ENCODE measurements at regions not wholly inside any gene's neighbourhood (a gene's known extent, or its start where the extent isn't known, plus 50 kb on each side); places are given as distances from the start of the nearest gene placed in this dataset.

GRCh38 chr5:144983101-144983500 lies 812.4 kb downstream of the KCTD16 start:
- DNase-seq (ENCODE audit: low read depth): no peak

DNA sequence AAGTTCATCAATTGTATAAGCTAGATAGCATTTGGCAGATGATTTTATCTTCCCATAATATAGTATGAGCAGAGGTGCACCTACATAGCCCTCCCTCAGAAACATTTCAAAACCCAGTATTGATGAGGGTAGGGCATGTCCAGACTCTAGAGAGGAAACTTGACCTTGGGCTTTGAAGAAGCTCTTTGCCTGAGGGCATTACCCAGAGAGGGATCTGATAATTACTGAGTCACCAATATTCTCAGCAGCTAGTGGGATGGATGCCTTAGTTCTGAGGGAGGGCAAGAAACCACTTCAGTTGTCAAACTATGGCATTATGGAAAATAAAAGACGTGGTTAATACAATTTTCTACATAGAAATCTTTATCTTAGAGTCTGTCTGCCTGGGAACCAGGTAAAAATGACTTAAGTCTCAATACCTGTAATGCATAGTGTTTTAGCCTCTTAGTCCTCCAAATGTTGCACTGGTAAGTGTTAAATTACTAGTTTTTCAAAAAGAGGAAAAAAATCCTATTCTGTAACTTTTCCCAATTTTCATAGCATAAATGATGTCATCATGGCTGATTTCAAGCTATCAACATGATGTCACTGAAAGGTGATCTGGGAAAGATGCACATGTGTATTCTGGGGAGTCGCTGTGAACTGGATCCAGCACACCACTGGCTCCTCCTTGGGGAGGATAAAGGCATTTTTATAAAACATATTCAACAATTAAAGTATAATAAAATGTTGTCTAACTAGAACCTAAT lies 809.0 kb downstream of the KCTD16 start:
- no peak for DNase-seq (ENCODE audit: low read depth)

DNA sequence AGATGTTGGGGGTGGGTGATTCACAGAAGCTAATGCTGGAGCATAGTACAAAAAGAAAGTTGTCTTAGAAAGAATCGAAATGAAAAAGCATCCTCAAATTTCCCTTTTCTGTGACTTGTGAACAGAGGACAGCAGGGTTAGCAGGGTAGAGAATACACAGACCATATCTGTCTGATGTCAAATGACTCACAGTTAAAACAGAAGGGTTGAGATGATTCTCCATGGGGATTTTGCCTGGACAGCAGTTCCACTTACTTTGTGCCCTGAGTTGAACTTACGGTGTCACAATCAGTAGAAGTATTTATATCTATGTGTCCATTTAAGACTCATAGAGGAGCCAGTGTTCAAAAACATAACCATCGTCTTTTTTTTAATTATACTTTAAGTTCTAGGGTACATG lies 801.6 kb downstream of the KCTD16 start:
- DNase-seq (ENCODE audit: low read depth): no peak

- DNase-seq (ENCODE audit: low read depth): no peak
These were observed 800.6 kb downstream of the KCTD16 start for GRCh38 chr5:144971108-144971850.

DNA sequence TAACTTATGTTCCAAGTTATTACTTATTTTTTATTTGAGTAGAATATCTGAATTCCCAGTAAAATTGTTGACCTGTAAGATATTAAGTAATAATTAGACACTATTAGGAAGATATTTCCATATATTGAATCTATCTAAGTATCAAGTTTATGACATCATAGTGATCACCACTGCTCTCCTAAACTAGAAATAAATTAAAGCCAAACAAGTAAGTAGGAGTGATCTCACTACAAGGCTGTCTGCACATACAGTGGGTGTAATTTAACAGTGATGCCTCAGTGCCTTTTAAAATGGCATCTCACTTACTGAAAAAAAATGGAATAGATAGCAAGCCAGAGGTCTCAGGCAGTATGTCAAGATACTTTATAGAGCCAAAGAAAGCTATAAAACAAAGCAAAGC lies 789.6 kb downstream of the KCTD16 start:
- DNase-seq (ENCODE audit: low read depth): no peak

DNA sequence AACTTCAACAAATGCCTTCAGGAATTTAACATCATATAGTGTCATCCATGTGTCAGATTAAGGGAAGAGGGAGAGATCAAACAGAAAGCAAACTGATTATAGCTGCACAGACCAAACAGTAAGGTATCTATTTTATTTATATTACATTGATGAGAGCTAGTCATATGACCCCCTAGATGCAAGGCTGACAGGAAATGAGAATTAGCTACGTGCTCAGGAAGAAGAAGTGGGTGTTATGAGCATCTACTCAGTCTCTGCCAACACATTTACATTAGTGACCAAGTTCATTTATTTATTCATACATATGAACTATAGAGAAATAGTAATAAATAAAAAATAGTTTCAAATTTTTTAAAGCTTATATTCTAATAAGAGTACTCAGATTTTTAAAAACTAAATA lies 787.3 kb downstream of the KCTD16 start:
- DNase-seq (ENCODE audit: low read depth): no peak

DNA sequence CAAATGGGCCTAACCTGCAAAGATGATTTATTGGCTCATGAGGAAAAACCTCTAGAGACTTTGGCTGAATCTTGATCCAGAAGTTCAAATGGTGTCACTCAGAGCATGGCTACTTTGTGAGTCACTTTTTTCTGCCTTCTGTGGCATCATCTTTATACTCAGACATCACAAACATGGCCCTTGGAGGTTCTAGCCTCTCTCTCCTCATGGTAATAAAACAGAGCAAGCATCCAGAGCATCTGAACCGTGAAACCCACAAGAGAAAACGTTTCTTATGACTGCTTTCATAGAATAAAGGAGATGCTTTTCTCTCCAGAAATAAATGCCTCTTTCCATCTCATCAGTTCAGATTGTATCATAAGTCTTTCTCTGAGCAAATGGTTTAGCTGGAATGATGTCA lies 780.3 kb downstream of the KCTD16 start:
- DNase-seq (ENCODE audit: low read depth): no peak

DNA sequence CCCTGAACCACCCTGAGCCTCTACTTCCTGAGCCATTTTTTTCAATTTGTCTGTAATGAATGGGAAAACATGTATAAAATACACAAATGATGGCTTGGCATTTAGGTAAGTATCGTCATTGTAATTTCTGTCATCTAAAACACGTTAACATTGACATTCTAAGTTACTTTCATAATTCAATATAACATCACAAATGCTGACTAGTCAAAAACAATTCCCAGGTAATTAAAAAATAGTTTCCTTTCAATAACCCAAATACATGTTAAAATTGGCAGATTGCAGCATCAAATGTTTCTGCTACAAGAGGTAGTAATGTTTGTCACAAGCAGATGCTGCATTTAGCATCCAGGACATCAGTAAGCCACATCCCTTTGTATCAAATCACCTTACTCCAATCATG lies 776.4 kb downstream of the KCTD16 start:
- DNase-seq (ENCODE audit: low read depth): no peak

GRCh38 chr5:144945503-144945902 lies 774.8 kb downstream of the KCTD16 start:
- no peak for DNase-seq (ENCODE audit: low read depth)

- no peak for DNase-seq (ENCODE audit: low read depth)
These were observed 774.3 kb downstream of the KCTD16 start for GRCh38 chr5:144944936-144945335.

DNA sequence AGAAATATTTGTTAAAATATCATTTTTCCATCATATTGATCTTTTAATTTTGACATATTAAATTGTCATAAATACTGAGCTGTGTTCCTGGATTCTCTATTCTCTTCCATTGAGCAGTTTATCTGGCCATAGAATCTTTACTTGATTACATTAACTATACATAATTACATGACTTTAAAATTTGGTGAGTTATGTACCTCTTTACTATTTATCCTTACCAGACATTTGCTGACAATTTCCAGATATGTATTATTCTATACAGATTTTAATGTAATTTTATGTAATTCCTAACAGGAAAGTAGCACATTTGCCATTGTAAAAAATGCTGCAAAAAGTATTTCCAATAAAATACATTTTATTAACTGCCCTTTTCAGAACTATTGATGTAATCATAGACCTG lies 770.3 kb downstream of the KCTD16 start:
- no peak for DNase-seq (ENCODE audit: low read depth)

- no peak for DNase-seq (ENCODE audit: low read depth)
These were observed 747.7 kb downstream of the KCTD16 start for GRCh38 chr5:144918371-144918770.

GRCh38 chr5:144915452-144915851 lies 744.8 kb downstream of the KCTD16 start:
- no peak for DNase-seq (ENCODE audit: low read depth)

GRCh38 chr5:144913661-144914060 lies 743.0 kb downstream of the KCTD16 start:
- DNase-seq (ENCODE audit: low read depth): no peak

GRCh38 chr5:144896473-144896872 lies 725.8 kb downstream of the KCTD16 start:
- no peak for DNase-seq (ENCODE audit: low read depth)

- DNase-seq (ENCODE audit: low read depth): no peak
These were observed 716.0 kb downstream of the KCTD16 start for GRCh38 chr5:144886668-144887067.

GRCh38 chr5:144882739-144883283 lies 712.1 kb downstream of the KCTD16 start:
- DNase-seq (ENCODE audit: low read depth): no peak

GRCh38 chr5:144880513-144880912 lies 709.8 kb downstream of the KCTD16 start:
- no peak for DNase-seq (ENCODE audit: low read depth)

DNA sequence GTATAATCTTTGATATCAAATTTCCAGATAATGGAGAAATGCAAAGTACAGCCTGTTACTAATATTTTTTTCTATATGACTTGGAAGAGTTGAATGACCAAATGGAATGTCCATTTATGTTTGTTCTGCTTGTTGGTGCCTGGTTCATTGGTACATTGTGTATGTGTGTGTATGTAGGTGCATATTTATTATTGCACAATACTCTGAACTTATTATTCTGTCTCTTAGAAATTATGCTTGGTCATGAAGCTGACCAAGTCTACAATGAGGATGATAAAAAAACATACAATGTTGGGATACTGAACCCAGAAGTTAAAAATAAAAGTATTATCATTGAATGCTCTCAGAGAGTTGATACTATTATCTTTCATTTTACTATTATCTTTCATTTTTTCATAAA lies 706.3 kb downstream of the KCTD16 start:
- no peak for DNase-seq (ENCODE audit: low read depth)

- no peak for DNase-seq (ENCODE audit: low read depth)
These were observed 702.4 kb downstream of the KCTD16 start for GRCh38 chr5:144873076-144873475.

DNA sequence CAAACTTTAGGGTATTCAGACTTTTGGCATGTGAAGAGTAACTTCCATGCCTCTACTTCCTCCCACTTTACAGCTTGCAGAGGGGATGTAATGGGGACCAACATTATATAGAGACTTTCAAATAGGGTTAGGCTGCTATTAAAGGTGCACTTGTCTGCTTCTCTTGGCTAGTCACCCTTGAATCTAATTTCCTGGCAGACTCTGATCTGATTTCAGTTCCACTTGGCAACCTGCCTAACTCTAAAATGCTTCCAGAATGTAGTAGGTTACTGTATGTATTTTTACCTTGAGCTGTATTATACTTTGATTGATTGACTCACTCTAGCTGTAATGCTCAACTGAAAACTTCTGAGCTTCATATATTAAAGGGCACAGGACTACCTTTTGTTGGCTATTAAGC lies 693.4 kb downstream of the KCTD16 start:
- DNase-seq (ENCODE audit: low read depth): no peak

- no peak for DNase-seq (ENCODE audit: low read depth)
These were observed 686.8 kb downstream of the KCTD16 start for GRCh38 chr5:144857454-144857853.

DNA sequence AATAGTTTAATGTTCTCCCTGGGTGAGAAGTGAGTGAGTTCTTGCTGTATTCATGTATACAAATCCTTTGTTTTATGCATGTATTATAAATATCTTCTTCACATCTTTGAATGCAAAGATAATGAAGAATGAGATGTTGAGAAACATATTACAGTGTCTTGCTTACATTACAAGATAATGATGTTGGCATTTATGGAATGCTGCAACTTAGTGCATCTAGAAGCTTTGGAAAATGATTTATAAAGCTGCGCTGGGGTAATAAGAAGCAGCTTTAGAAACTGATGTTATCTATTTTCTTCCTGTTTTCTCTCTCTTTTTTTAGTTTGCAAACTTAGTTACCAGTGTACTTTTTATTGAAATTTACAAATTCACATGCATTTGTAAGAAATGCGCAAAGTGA lies 673.4 kb downstream of the KCTD16 start:
- no peak for DNase-seq (ENCODE audit: low read depth)

All from M059J (cell line).